Endothelial cell of umbilical vein (primary cell): ENCODE measurements at regions not wholly inside any gene's neighbourhood (a gene's known extent, or its start where the extent isn't known, plus 50 kb on each side); places are given as distances from the start of the nearest gene placed in this dataset.

ENCODE experiments used
- BruUV-seq: library from RNA; stranded (reverse); fragments of 400-500 nt; replicated peaks from 2 replicates; lab custom pipeline; 2021; lab: Mats Ljungman, UMichigan
- CTCF ChIA-PET: fragments of 300-600, 350-600 bp; sonication (Branson Sonifier 250); formaldehyde crosslinking; loops from one replicate; lab custom pipeline; 2021; ENCODE audit warnings: antibody characterized with exemption, inconsistent platforms; lab: Charles Lee
- POLR2A ChIA-PET: fragments of 300-600, 350-600 bp; sonication (Branson Sonifier 250); formaldehyde crosslinking; loops from one replicate; lab custom pipeline; 2021; ENCODE audit warnings: antibody characterized with exemption, inconsistent platforms; lab: Charles Lee
- DNase-seq: peaks from one replicate; pipeline ENCODE4 v3.0.0-alpha.2; 2011; ENCODE audit warnings: low read depth, low spot score
- FAIRE-seq: peaks from 2 replicates; lab custom pipeline; 2011; peaks lifted over from hg19 to GRCh38; lab: Jason Lieb, UNC
- H2AFZ ChIP-seq: 2 replicates; pipeline ENCODE4 v1.6.0; 2012; ENCODE audit warnings: low read depth, low read length, control low read depth, inconsistent platforms
- H3K27ac ChIP-seq: 2 replicates; pipeline ENCODE4 v1.5.1; 2011; ENCODE audit warnings: low read depth, mild to moderate bottlenecking, control low read depth, low read length, moderate library complexity; ENCODE audit not compliant: insufficient read depth
- H3K27me3 ChIP-seq, 2 experiments: 2 replicates each; pipeline versions ENCODE4 v1.6.0 to v1.6.1; 2011; ENCODE audit warnings: low read length in 2 of 2, mixed read lengths in 1 of 2; ENCODE audit not compliant: control insufficient read depth in 2 of 2, insufficient read depth in 2 of 2
- H3K36me3 ChIP-seq, 2 experiments: 2 replicates in 1 of 2; 3 replicates in 1 of 2; pipeline ENCODE4 v1.5.1; 2011; ENCODE audit warnings: low read length in 2 of 2, mild to moderate bottlenecking in 1 of 2, moderate library complexity in 1 of 2; ENCODE audit not compliant: control insufficient read depth in 2 of 2, insufficient read depth in 2 of 2; ENCODE audit errors: extremely low read depth in 1 of 2
- H3K4me1 ChIP-seq: 3 replicates; pipeline ENCODE4 v1.5.1; 2011; ENCODE audit warnings: mild to moderate bottlenecking, low read length; ENCODE audit not compliant: control insufficient read depth, insufficient read depth; ENCODE audit errors: extremely low read depth
- H3K4me2 ChIP-seq: 2 replicates; pipeline ENCODE4 v1.6.1; 2011; ENCODE audit warnings: low read length, control low read depth, mixed read lengths; ENCODE audit not compliant: insufficient read depth
- H3K4me3 ChIP-seq, 3 experiments: fragments of 200-600 bp in 1 of 3; sonication (generic), shearing (Covaris generic) in 1 of 3; replicated peaks in 1 of 3; 2 replicates each; pipeline ENCODE4 v1.5.1; 2011 to 2016; ENCODE audit warnings: control low read depth in 3 of 3, low read length in 3 of 3, mild to moderate bottlenecking in 2 of 3, inconsistent platforms in 1 of 3, low read depth in 1 of 3, moderate library complexity in 1 of 3; ENCODE audit not compliant: insufficient read depth in 1 of 3
- H3K79me2 ChIP-seq: 2 replicates; pipeline ENCODE4 v1.6.0; 2012; ENCODE audit warnings: low read length, inconsistent platforms; ENCODE audit not compliant: control insufficient read depth, insufficient read depth
- H3K9ac ChIP-seq: replicated peaks from 2 replicates; pipeline ENCODE3; 2011; ENCODE audit warnings: low read length, control low read depth; ENCODE audit not compliant: insufficient read depth; ENCODE audit errors: extremely low read depth
- H3K9me1 ChIP-seq: replicated peaks from 3 replicates; pipeline ENCODE4 v1.6.0; 2011; ENCODE audit warnings: mild to moderate bottlenecking, low read length; ENCODE audit not compliant: control insufficient read depth, insufficient read depth; ENCODE audit errors: extremely low read depth
- H3K9me3 ChIP-seq: replicated peaks from 2 replicates; pipeline ENCODE4 v1.5.1; 2012; ENCODE audit warnings: low read length, inconsistent platforms; ENCODE audit not compliant: control insufficient read depth, insufficient read depth
- H4K20me1 ChIP-seq: replicated peaks from 2 replicates; pipeline ENCODE3; 2011; ENCODE audit warnings: mild to moderate bottlenecking, low read length; ENCODE audit not compliant: control insufficient read depth, insufficient read depth; ENCODE audit errors: extremely low read depth
- EZH2 ChIP-seq: IDR thresholded peaks from 2 replicates; pipeline ENCODE4 v1.6.1; 2012; ENCODE audit warnings: borderline replicate concordance, low read depth, mild to moderate bottlenecking, moderate library complexity, low read length, inconsistent platforms; ENCODE audit not compliant: severe bottlenecking
- FOS ChIP-seq: IDR thresholded peaks from 2 replicates; pipeline ENCODE4 v1.6.1; 2011; ENCODE audit warnings: mild to moderate bottlenecking, low read length, moderate library complexity, borderline replicate concordance; ENCODE audit not compliant: insufficient read depth
- GATA2 ChIP-seq: IDR thresholded peaks from 2 replicates; pipeline ENCODE4 v1.7.0; 2011; ENCODE audit warnings: low read depth, mild to moderate bottlenecking, moderate library complexity, mixed read lengths, low read length; ENCODE audit not compliant: insufficient read length, insufficient read depth
- JUN ChIP-seq: IDR thresholded peaks from 2 replicates; pipeline ENCODE4 v1.6.1; 2011; ENCODE audit warnings: borderline replicate concordance, low read depth; ENCODE audit not compliant: insufficient read length, insufficient read depth
- MYC ChIP-seq: IDR thresholded peaks from one replicate; pipeline ENCODE4 v1.6.1; 2011; ENCODE audit warnings: mild to moderate bottlenecking, low read depth, low read length
- POLR2A ChIP-seq: IDR thresholded peaks from 2 replicates; pipeline ENCODE4 v1.6.1; 2012; ENCODE audit warnings: low read depth, mild to moderate bottlenecking, control low read depth, low read length
- POLR2AphosphoS5 ChIP-seq: IDR thresholded peaks from 2 replicates; pipeline ENCODE4 v1.6.1; 2012; ENCODE audit warnings: low read depth, mild to moderate bottlenecking, control low read depth, low read length, moderate library complexity; ENCODE audit not compliant: insufficient read depth
- dilution Hi-C: fragments of 300-500 bp; cut with MboI; formaldehyde crosslinking; loops from one replicate; pipeline ENCODE4 v1.15.0; 2019; ENCODE audit warnings: low sequenced_read_pairs; ENCODE audit not compliant: extremely low pct_ligation_motif_present
- intact Hi-C: fragments of 100-400 bp; cut with micrococcal nuclease; formaldehyde crosslinking; loops from one replicate; pipeline ENCODE4 v1.10.0; 2022
- TF ChIP-seq, protein P1 (sequence below): IDR thresholded peaks from 2 replicates; pipeline ENCODE4 v1.6.1; 2011; ENCODE audit not compliant: insufficient read depth, insufficient read length
- TF ChIP-seq, protein P2 (sequence below), 2 donors: IDR thresholded peaks; 1 replicate in 1 of 2; 2 replicates in 1 of 2; pipeline ENCODE4 v1.5.1; 2011; ENCODE audit warnings: low read length in 2 of 2, mild to moderate bottlenecking in 2 of 2, moderate library complexity in 2 of 2, control low read depth in 1 of 2, inconsistent platforms in 1 of 2, low read depth in 1 of 2; ENCODE audit not compliant: insufficient read depth in 1 of 2; ENCODE audit errors: extremely low read depth in 1 of 2

DNA sequence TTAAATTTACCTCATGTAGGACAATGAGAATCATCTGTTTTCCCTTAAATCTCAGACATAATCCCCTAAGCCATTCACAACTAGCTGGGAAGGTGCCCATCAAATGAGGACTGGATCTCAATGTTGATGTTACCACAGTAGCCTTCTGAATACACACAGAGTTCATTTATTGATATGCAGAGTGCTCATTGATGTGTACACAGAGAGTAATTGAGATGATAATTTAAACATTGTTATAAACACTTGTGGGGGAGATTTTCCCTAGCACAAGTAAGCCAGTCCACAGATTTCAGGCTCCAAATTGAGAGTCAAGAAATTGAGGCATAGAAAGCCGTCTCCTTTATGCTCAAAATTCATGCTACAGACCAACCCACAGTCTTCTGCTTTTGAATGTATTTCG, 273.4 kb upstream of the TRPC5 start:
- Histone ChIP-seq H3K4me1 (no peaks in the 10 kb centered on the region), H3K9me3 (no peaks in the 10 kb centered on the region), H4K20me1 (no peaks in the 10 kb centered on the region), H3K9me1 (no peaks in the 10 kb centered on the region), H2AFZ (no peak overlapping the region), H3K27ac (no peak overlapping the region), H3K36me3 (no peaks in the 10 kb centered on the region), H3K9ac (no peak overlapping the region), H3K4me2 (no peak overlapping the region), H3K79me2 (no peaks in the 10 kb centered on the region), H3K27me3 (no peaks in the 10 kb centered on the region), H3K4me3 (no peak overlapping the region)
- DNase-seq, result no peak
- intact Hi-C loops, result no loop called here
- no peak for FAIRE-seq
- ChIA-PET POLR2A (no interaction called here), CTCF (no interaction called here)
- no TSS peak for BruUV-seq
- dilution Hi-C loops, result no loop called here
- TF ChIP-seq FOS (no peak), POLR2A (no peak), EZH2 (no peak), JUN (no peak), MYC (no peak), GATA2 (no peak), POLR2AphosphoS5 (no peak)
- TF ChIP-seq, protein P1, sequence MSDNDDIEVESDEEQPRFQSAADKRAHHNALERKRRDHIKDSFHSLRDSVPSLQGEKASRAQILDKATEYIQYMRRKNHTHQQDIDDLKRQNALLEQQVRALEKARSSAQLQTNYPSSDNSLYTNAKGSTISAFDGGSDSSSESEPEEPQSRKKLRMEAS, result no peak
- TF ChIP-seq, protein P2, sequence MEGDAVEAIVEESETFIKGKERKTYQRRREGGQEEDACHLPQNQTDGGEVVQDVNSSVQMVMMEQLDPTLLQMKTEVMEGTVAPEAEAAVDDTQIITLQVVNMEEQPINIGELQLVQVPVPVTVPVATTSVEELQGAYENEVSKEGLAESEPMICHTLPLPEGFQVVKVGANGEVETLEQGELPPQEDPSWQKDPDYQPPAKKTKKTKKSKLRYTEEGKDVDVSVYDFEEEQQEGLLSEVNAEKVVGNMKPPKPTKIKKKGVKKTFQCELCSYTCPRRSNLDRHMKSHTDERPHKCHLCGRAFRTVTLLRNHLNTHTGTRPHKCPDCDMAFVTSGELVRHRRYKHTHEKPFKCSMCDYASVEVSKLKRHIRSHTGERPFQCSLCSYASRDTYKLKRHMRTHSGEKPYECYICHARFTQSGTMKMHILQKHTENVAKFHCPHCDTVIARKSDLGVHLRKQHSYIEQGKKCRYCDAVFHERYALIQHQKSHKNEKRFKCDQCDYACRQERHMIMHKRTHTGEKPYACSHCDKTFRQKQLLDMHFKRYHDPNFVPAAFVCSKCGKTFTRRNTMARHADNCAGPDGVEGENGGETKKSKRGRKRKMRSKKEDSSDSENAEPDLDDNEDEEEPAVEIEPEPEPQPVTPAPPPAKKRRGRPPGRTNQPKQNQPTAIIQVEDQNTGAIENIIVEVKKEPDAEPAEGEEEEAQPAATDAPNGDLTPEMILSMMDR (IDR thresholded peaks at IDR 0.05; ENCODE audit: extremely low read depth in 1 of 2, insufficient read depth in 1 of 2, low read depth in 1 of 2, low read length in 2 of 2), result no peak
